GM19043 (cell line): ENCODE measurements at regions not wholly inside any gene's neighbourhood (a gene's known extent, or its start where the extent isn't known, plus 50 kb on each side); places are given as distances from the start of the nearest gene placed in this dataset.
"Not testable (repeated sequence)": the region's sequence is repeated elsewhere in the genome, so short reads cannot be mapped to it uniquely, and the experiment has no call there.

ENCODE experiments used
- ATAC-seq: cut with Tn5 transposase; IDR thresholded peaks from one replicate; pipeline ENCODE4 v1.9.1; 2021; ENCODE audit warnings: low read depth; ENCODE audit not compliant: unreplicated experiment

GRCh38 chrY:7326296-7327246 lies 415.0 kb upstream of the AMELY start:
- ATAC-seq: no peak

- ATAC-seq: no peak
Measured at GRCh38 chrY:7325531-7325930, 414.0 kb upstream of the AMELY start.

GRCh38 chrY:7320751-7321150 lies 409.2 kb upstream of the AMELY start:
- ATAC-seq: no peak

- ATAC-seq: not testable (repeated sequence)
Measured at GRCh38 chrY:7320171-7320570, 408.6 kb upstream of the AMELY start.

- no peak for ATAC-seq
Measured at GRCh38 chrY:7318122-7318521, 406.6 kb upstream of the AMELY start.

- no peak for ATAC-seq
Measured at GRCh38 chrY:7317571-7317970, 406.0 kb upstream of the AMELY start.

- no peak for ATAC-seq
Measured at GRCh38 chrY:7310482-7311269, 399.1 kb upstream of the AMELY start.

GRCh38 chrY:7308816-7309215 lies 397.3 kb upstream of the AMELY start:
- ATAC-seq: no peak

GRCh38 chrY:7302306-7302705 lies 390.8 kb upstream of the AMELY start:
- no peak for ATAC-seq

- ATAC-seq: no peak
Measured at GRCh38 chrY:7299960-7300359, 388.4 kb upstream of the AMELY start.

GRCh38 chrY:7292113-7292512 lies 380.6 kb upstream of the AMELY start:
- ATAC-seq: no peak

GRCh38 chrY:7289889-7290833 lies 378.6 kb upstream of the AMELY start:
- ATAC-seq: peak; percentile 81

- no peak for ATAC-seq
Measured at GRCh38 chrY:7288611-7289010, 377.1 kb upstream of the AMELY start.

GRCh38 chrY:7287963-7288362 lies 376.4 kb upstream of the AMELY start:
- not testable (repeated sequence) for ATAC-seq

- no peak for ATAC-seq
Measured at GRCh38 chrY:7285388-7285787, 373.8 kb upstream of the AMELY start.

GRCh38 chrY:7283001-7283400 lies 371.4 kb upstream of the AMELY start:
- no peak for ATAC-seq

GRCh38 chrY:7280151-7280740 lies 368.7 kb upstream of the AMELY start:
- ATAC-seq: not testable (repeated sequence)

GRCh38 chrY:7275751-7276150 lies 364.2 kb upstream of the AMELY start:
- no peak for ATAC-seq

- no peak for ATAC-seq
Measured at GRCh38 chrY:7275014-7275413, 363.5 kb upstream of the AMELY start.

- ATAC-seq: peak; percentile 10
Measured at GRCh38 chrY:7274369-7274913, 362.9 kb upstream of the AMELY start.
